BLaER1 treated with 17β-estradiol and CSF1 and Interleukin-3, amounts not matched to agents 10 nM and 100 nM (cell line): ENCODE measurements at regions not wholly inside any gene's neighbourhood (a gene's known extent, or its start where the extent isn't known, plus 50 kb on each side); places are given as distances from the start of the nearest gene placed in this dataset.
A peak's percentile ranks its signal among the peaks of the same experiment; 100 is the strongest.

Source experiments
- H3K27ac ChIP-seq, 11 experiments: shearing (Covaris generic); formaldehyde crosslinking; 2 replicates each; pipeline ENCODE4 v1.8.1; 2022
- H3K27me3 ChIP-seq, 11 experiments: shearing (Covaris generic); formaldehyde crosslinking; 2 replicates each; pipeline ENCODE4 v1.8.1; 2022
- H3K36me3 ChIP-seq, 11 experiments: shearing (Covaris generic); formaldehyde crosslinking; 2 replicates each; pipeline ENCODE4 v1.8.1; 2022
- H3K4me1 ChIP-seq, 10 experiments: shearing (Covaris generic); formaldehyde crosslinking; 2 replicates each; pipeline ENCODE4 v1.8.1; 2022
- H3K4me2 ChIP-seq, 11 experiments: shearing (Covaris generic); formaldehyde crosslinking; 2 replicates each; pipeline ENCODE4 v1.8.1; 2022
- H3K4me3 ChIP-seq, 10 experiments: shearing (Covaris generic); formaldehyde crosslinking; 2 replicates each; pipeline ENCODE4 v1.8.1; 2022
- H3K9ac ChIP-seq, 11 experiments: shearing (Covaris generic); formaldehyde crosslinking; 2 replicates each; pipeline ENCODE4 v1.8.1; 2022
- H3K9me3 ChIP-seq, 11 experiments: shearing (Covaris generic); formaldehyde crosslinking; replicated peaks in 1 of 11; 2 replicates each; pipeline ENCODE4 v1.8.1; 2022
- H4K20me1 ChIP-seq, 11 experiments: shearing (Covaris generic); formaldehyde crosslinking; 2 replicates each; pipeline ENCODE4 v1.8.1; 2022
- Cebpa-rat ChIP-seq, 11 experiments: shearing (Covaris generic); IDR thresholded peaks; 2 replicates each; pipeline ENCODE4 v1.8.1; 2022

DNA sequence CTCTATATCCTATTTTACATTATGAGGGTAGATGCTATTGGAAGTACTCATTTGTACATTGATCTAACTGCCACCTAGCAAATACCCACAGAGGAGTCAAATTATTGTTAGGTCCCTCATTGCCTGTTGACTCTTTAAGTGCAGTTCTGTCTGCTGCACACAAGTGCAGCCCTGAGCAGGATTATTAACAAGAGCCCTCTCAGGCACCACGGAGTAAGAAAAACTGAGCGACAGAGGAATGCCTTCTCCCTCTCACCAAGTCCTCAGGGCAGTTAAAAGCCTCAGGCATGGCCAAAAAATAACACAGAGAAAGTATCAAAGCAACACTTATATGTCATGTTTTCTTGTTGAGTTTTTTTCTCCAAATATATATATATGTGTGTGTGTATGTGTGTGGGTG lies 340.0 kb upstream of the NRG3 start:
- Histone ChIP-seq H3K27me3 (no peaks in the 10 kb centered on the region), H3K27ac (no peak overlapping the region), H3K36me3 (no peaks in the 10 kb centered on the region), H4K20me1 (no peaks in the 10 kb centered on the region), H3K4me2 (no peak overlapping the region), H3K9me3 (peaks cover 0 to 15% (median 0%) of the 10 kb centered on the region in 11 experiments; a peak in 3 of 22 replicates), H3K4me3 (no peak overlapping the region), H3K4me1 (no peaks in the 10 kb centered on the region), H3K9ac (no peak overlapping the region)
- TF ChIP-seq Cebpa-rat (IDR thresholded peaks at IDR 0.05) = no peak

DNA sequence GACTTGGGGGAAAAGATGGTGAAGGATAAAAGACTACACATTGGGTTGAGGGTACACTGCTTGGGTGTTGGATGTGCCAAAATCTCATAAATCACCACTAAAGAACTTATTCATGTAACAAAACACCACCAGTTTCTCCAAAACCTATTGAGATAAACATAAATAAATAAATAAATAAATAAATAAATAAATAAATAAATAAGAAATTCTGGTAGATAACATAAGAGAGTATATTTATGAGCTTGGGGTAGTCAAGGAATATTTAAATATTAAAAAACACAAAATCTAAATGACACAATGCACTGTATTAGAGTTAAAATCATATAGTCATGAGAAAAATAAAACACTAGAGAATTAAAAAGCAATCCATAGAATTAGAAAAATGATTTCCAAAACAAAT lies 333.5 kb upstream of the NRG3 start:
- Histone ChIP-seq H3K4me1 (no peaks in the 10 kb centered on the region), H3K4me2 (no peak overlapping the region), H3K9ac (no peak overlapping the region), H3K9me3 (peaks cover 0 to 15% (median 0%) of the 10 kb centered on the region in 11 experiments; a peak in 3 of 22 replicates), H3K27me3 (no peaks in the 10 kb centered on the region), H3K27ac (no peak overlapping the region), H4K20me1 (no peaks in the 10 kb centered on the region), H3K36me3 (no peaks in the 10 kb centered on the region), H3K4me3 (no peak overlapping the region)
- no peak for TF ChIP-seq Cebpa-rat (IDR thresholded peaks at IDR 0.05)

DNA sequence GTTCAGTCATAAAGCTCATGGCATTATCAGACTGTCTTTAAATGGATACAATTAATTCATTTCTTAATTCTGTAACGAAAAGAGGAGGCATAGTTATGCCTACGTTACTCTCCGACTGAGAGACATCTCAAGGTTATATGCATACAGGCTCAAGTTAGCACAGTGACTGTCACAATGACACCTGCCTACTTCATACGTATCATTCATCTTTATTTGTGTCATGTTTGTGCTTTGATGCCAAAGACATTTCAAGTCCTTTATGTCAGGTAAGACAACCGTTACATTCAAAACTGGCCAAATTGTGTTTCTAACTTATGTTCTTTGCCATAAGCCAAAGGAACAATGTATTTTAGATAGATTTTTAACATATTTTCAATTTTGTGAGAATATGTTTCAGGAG lies 328.8 kb upstream of the NRG3 start:
- no peak overlapping the region for H3K4me3 ChIP-seq
- TF ChIP-seq Cebpa-rat (IDR thresholded peaks at IDR 0.05) = no peak
- H4K20me1 ChIP-seq = no peaks in the 10 kb centered on the region
- no peaks in the 10 kb centered on the region for H3K4me1 ChIP-seq
- H3K9ac ChIP-seq = no peak overlapping the region
- H3K36me3 ChIP-seq = no peaks in the 10 kb centered on the region
- no peak overlapping the region for H3K4me2 ChIP-seq
- H3K27me3 ChIP-seq = no peaks in the 10 kb centered on the region
- H3K27ac ChIP-seq = no peak overlapping the region
- peaks cover 10 to 26% (median 18%) of the 10 kb centered on the region in 11 experiments; a peak in 20 of 22 replicates for H3K9me3 ChIP-seq

DNA sequence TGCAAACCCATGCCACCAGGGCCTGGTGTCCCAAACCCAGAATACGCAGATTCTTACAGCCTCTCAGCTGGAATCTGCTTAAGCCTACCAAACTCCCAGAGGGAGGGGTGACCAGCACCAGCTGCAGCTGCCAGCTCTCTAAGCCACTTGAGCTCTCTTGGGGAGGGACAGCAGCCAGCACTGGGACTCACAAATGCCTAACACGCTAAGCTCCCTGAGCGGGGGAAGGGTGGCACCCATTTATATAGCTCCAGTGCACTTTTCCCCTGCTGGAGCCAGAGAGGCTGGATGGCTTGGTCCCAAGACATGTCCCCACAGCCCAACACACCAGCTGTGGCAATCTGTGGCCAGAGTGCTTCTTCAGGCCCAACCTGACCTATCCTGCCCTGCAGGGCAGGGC lies 326.8 kb upstream of the NRG3 start:
- Histone ChIP-seq H3K9ac (no peak overlapping the region), H3K9me3 (peaks cover 10 to 36% (median 23%) of the 10 kb centered on the region in 11 experiments; a peak in 21 of 22 replicates), H3K36me3 (no peaks in the 10 kb centered on the region), H4K20me1 (no peaks in the 10 kb centered on the region), H3K4me2 (no peak overlapping the region), H3K4me1 (no peaks in the 10 kb centered on the region), H3K4me3 (no peak overlapping the region), H3K27me3 (no peaks in the 10 kb centered on the region), H3K27ac (no peak overlapping the region)
- TF ChIP-seq Cebpa-rat (IDR thresholded peaks at IDR 0.05) = no peak

DNA sequence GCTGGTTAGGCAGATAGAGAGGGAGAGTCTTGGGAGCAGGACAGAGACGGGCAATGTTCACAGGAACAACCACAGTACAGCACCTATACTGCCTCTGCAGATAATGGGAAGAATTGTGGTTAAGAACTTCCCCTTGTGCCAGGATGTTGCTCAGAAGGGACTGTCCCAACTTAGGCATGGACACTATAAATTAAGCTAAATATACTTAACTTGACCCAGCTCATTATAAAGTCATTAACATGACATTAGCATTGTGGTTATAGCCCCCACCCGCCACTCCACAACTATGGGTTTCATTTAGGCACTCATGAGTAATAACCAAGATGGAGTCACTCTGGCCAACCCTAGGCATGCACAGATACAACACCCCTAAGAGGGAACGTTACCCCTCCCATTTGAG lies 310.9 kb upstream of the NRG3 start:
- Histone ChIP-seq H3K4me1 (peaks cover 0 to 15% (median 8%) of the 10 kb centered on the region in 10 experiments; a peak in 10 of 20 replicates), H4K20me1 (no peaks in the 10 kb centered on the region), H3K36me3 (no peaks in the 10 kb centered on the region), H3K27ac (no peak overlapping the region), H3K4me2 (peak overlapping the region in 5 of 11 experiments; percentile 21 to 67 (median 60); a peak in 9 of 22 replicates), H3K4me3 (no peak overlapping the region), H3K9ac (no peak overlapping the region), H3K9me3 (0 out of 22 replicates have a peak, but pooled peaks cover 0 to 8% (median 0%) of the 10 kb centered on the region in 11 experiments), H3K27me3 (peaks cover 0 to 9% (median 0%) of the 10 kb centered on the region in 11 experiments; a peak in 2 of 22 replicates)
- no peak for TF ChIP-seq Cebpa-rat (IDR thresholded peaks at IDR 0.05)

DNA sequence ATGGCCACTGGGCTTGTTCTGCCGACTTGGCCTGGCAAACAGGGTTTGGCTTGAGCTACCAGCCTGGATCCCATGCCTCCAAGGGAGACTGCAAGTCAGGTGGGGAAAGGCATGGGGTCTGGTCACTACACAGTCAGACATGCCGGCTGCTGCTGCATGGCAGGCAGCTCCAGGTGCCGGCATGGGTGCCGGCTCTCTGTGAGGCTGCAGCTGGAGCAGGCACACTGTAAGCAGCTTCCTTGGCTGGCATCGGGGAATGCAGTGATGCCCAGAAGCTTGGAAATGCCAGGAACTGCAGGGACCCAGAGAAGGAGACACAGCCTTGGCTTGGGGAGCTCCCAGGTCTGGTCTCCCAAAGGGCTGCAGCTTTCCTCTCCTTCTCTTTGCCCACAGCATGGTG lies 305.5 kb upstream of the NRG3 start:
- TF ChIP-seq Cebpa-rat (IDR thresholded peaks at IDR 0.05) = no peak
- Histone ChIP-seq H3K9me3 (peaks cover 0 to 25% (median 18%) of the 10 kb centered on the region in 11 experiments; a peak in 17 of 22 replicates), H3K9ac (no peak overlapping the region), H3K4me2 (no peak overlapping the region), H3K4me1 (peaks cover 0 to 5% (median under 1%) of the 10 kb centered on the region in 10 experiments; a peak in 10 of 20 replicates), H3K4me3 (no peak overlapping the region), H3K27me3 (peaks cover 0 to 7% (median 0%) of the 10 kb centered on the region in 11 experiments; a peak in 1 of 22 replicates), H3K36me3 (no peaks in the 10 kb centered on the region), H4K20me1 (no peaks in the 10 kb centered on the region), H3K27ac (no peak overlapping the region)

DNA sequence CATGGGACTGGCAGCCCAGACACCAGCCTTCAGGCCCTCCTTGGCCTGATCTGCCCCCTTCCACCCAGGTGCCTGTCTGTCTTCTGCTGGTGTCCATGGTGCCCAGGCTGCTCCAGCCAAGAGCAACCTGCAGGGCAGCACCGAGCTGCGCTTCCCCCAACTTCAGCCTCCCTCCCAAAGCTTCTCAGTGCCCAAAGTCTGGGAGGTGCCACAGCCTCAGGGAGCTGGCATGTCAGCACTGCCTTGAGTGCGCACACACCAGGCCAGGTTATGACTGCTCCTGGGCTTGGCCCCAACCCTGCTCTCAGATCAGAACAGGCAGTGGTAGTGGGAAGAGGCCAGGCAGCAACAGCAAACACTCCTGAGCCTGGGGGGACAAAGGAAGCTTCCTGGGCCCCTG lies 304.6 kb upstream of the NRG3 start:
- H3K9ac ChIP-seq = no peak overlapping the region
- H3K4me1 ChIP-seq = no peaks in the 10 kb centered on the region
- no peak for TF ChIP-seq Cebpa-rat (IDR thresholded peaks at IDR 0.05)
- H3K4me3 ChIP-seq = no peak overlapping the region
- no peaks in the 10 kb centered on the region for H3K36me3 ChIP-seq
- no peaks in the 10 kb centered on the region for H4K20me1 ChIP-seq
- H3K4me2 ChIP-seq = no peak overlapping the region
- peaks cover 0 to 7% (median 0%) of the 10 kb centered on the region in 11 experiments; a peak in 1 of 22 replicates for H3K27me3 ChIP-seq
- peaks cover 4 to 30% (median 18%) of the 10 kb centered on the region in 11 experiments; a peak in 17 of 22 replicates for H3K9me3 ChIP-seq
- H3K27ac ChIP-seq = no peak overlapping the region

DNA sequence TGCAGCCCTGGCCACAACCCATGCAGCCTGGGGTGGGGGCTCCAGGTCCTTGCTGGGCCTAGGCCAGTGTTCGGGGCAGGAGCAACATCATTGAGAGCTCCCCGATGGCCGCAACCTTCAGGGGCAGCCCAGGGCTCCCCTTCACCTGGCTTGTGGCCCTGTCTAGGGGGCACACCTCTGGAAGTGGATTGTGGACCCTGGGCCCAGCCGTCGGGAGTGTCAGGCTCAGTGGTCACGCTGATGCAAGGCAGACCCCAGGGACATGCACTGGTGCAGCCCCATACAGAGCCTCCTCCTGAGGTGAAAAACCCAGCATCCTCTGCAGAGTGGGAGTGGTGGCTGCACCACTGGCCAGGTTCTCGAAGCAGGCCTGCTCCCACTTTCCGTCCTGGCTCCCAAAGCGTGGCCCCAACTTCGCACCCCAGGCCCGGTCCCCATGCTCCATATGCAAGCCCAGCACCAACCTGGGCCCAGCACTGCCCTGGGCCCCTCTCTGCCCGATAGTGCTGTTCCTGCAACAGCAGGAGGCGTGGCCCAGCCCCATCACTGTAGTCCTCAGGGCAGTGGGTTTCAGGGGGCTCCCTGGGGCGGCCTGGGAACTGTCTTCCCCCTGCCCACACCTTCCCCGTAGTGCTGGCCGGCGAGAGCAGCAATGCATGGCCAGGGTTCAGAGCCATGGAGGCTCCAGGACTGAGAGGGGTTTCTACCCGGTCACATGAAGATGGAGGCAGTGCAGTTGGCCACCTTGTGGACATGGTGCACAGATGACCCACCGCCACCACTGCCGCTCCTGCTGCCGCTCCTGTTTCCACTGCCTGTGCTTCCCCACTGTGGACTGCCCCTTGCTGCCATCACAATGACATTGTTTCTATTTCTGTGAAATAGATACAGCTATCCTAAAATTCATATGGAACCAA lies 303.9 kb upstream of the NRG3 start:
- TF ChIP-seq Cebpa-rat (IDR thresholded peaks at IDR 0.05) = no peak
- Histone ChIP-seq H3K9me3 (peaks cover 12 to 38% (median 24%) of the 10 kb centered on the region in 11 experiments; a peak in 19 of 22 replicates), H3K4me2 (no peak overlapping the region), H3K27me3 (peaks cover 0 to 7% (median 0%) of the 10 kb centered on the region in 11 experiments; a peak in 1 of 22 replicates), H3K4me3 (no peak overlapping the region), H3K27ac (no peak overlapping the region), H3K9ac (no peak overlapping the region), H3K4me1 (no peaks in the 10 kb centered on the region), H3K36me3 (no peaks in the 10 kb centered on the region), H4K20me1 (no peaks in the 10 kb centered on the region)

DNA sequence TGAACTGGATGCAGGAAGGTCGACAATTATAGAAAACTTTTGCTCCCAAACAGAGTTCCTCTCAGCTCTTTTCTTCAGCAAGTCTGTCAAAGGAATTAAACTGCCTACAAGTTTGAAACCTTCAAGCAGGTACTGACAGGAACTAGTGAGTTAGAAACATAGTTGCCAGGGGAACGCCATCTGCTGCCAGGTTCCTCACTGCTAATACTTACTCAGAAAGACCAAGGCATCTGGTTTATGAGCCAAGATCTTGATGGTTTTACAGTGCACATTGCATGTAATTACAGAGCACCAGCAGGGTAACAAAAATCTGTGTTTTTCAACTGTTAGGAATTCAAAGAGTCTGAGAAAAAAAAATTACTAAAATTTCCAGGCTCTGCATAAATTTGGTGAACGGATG lies 300.0 kb upstream of the NRG3 start:
- no peak for TF ChIP-seq Cebpa-rat (IDR thresholded peaks at IDR 0.05)
- H3K4me3 ChIP-seq = no peak overlapping the region
- peaks cover 21 to 66% (median 35%) of the 10 kb centered on the region in 11 experiments; a peak in 20 of 22 replicates for H3K9me3 ChIP-seq
- no peak overlapping the region for H3K4me2 ChIP-seq
- H4K20me1 ChIP-seq = no peaks in the 10 kb centered on the region
- no peaks in the 10 kb centered on the region for H3K36me3 ChIP-seq
- H3K9ac ChIP-seq = no peak overlapping the region
- no peak overlapping the region for H3K27ac ChIP-seq
- H3K27me3 ChIP-seq = no peaks in the 10 kb centered on the region
- no peaks in the 10 kb centered on the region for H3K4me1 ChIP-seq
